GM12864 (cell line): ENCODE measurements at regions not wholly inside any gene's neighbourhood (a gene's known extent, or its start where the extent isn't known, plus 50 kb on each side); places are given as distances from the start of the nearest gene placed in this dataset.

Experiments used
- DNase-seq: peaks from one replicate; pipeline ENCODE4 v3.0.0-alpha.2; 2011; ENCODE audit warnings: low read depth
- H3K4me3 ChIP-seq: 2 replicates; pipeline ENCODE4 v1.5.1; 2011; ENCODE audit warnings: mild to moderate bottlenecking, low read depth, low read length, control low read depth
- TF ChIP-seq, protein P1 (sequence below): IDR thresholded peaks from 2 replicates; pipeline ENCODE4 v1.5.1; 2011; ENCODE audit warnings: low read depth, mild to moderate bottlenecking, moderate library complexity, low read length, control low read depth, inconsistent platforms; ENCODE audit errors: missing control alignments

DNA sequence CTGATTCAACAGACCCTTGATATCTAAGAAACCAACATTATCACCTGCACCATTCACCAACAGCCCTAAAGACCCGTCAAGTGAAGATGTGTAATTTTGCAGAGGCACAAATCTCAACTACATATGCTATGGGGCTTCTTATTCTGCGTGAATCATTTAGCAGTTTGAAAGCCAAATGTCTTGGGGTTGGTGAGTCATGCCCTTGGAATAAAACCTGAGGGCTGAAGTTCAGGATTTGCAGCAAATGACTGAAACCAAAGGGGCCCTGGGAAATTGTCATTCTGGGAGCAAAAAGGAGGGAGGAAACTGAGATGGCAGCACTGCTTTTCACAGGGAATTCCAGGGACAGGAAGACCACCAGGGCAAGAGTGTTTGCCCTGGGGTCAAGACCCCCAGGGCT, 79.2 kb upstream of the TNR start:
- no peak for DNase-seq
- TF ChIP-seq, protein P1, sequence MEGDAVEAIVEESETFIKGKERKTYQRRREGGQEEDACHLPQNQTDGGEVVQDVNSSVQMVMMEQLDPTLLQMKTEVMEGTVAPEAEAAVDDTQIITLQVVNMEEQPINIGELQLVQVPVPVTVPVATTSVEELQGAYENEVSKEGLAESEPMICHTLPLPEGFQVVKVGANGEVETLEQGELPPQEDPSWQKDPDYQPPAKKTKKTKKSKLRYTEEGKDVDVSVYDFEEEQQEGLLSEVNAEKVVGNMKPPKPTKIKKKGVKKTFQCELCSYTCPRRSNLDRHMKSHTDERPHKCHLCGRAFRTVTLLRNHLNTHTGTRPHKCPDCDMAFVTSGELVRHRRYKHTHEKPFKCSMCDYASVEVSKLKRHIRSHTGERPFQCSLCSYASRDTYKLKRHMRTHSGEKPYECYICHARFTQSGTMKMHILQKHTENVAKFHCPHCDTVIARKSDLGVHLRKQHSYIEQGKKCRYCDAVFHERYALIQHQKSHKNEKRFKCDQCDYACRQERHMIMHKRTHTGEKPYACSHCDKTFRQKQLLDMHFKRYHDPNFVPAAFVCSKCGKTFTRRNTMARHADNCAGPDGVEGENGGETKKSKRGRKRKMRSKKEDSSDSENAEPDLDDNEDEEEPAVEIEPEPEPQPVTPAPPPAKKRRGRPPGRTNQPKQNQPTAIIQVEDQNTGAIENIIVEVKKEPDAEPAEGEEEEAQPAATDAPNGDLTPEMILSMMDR: no peak
- no peak overlapping the region for H3K4me3 ChIP-seq

DNA sequence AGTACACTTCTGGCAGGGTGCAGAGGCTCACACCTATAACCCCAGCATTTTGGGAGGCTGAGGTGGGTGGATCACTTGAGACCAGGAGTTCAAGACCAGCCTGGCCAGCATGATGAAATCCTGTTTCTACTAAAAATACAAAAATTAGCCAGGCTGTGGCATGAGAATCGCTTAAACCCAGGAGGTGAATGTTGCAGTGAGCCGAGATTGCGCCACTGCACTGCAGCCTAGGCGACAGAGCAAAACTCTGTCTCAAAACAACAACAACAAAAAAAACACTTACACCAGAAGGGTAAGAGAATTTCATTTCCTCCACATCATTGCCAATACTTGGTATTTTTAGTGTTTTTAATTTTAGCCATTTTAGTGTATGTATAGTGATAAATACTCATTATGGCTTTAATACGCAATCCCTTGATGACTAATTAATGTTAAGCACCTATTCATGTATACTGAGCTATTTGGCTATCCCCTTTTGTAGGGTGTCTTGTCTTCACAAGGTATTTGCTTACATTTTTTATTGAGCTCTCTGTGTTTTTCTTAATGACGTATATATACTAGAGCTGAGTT, 77.1 kb upstream of the TNR start:
- no peak overlapping the region for H3K4me3 ChIP-seq
- DNase-seq: no peak
- TF ChIP-seq, protein P1: no peak

DNA sequence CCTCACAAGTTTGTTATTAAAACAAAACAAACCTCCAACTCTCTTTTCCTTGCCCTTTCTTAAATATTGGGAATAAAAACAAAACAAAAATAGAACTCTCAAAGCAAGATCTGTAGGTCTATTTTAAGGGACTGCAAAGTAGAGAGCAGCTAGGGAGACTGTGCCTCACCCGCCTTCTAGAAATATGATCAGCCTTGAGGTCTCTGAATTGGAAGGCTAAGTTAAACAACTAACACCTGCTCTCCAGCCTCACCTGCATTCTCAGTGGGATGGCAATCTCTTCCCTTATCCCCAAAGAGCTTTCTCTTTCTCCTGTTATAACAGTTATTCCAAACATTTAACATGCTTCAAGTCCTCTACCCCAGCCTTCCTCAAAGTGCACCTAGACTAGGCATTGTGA, 75.5 kb upstream of the TNR start:
- H3K4me3 ChIP-seq: no peak overlapping the region
- DNase-seq: no peak
- TF ChIP-seq, protein P1: no peak

DNA sequence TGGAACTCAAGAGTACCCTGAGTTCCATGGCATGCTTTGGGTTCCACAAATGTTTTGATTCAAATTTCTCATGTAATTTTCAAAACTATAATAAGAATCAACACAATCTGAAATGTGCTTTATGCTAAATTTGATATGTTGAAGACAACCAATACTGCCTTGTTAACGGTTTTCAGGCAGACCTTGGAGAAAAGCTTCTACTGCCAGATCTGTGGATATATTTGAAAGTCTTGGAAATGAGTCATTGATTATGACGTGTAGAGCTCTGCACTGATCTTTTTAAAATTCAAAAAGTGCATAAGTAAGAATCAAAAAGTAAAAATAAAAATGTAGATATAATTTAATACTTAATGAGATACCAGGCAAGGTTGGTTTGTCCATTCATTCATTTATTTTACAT, 74.0 kb upstream of the TNR start:
- TF ChIP-seq, protein P1: no peak
- DNase-seq: no peak
- no peak overlapping the region for H3K4me3 ChIP-seq

DNA sequence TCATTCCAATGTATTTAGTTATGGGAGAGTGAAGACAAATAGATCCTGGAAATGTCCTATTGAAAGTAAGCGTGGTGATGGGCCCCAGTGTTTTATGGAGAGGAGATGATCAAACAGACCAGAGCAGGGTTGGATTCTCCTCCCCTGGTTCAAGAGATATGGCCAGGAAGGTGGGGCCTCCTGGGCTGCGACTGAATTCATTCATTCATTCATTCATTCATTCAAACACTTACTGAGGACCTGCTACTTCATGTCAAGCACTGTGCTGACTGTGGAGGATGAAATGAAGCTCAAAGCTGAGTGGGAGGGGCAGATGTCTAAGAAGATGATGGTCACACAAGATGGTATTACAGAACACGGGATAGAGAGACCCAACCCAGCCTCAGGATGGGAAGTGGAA, 71.5 kb upstream of the TNR start:
- no peak for DNase-seq
- no peak overlapping the region for H3K4me3 ChIP-seq
- TF ChIP-seq, protein P1: no peak

DNA sequence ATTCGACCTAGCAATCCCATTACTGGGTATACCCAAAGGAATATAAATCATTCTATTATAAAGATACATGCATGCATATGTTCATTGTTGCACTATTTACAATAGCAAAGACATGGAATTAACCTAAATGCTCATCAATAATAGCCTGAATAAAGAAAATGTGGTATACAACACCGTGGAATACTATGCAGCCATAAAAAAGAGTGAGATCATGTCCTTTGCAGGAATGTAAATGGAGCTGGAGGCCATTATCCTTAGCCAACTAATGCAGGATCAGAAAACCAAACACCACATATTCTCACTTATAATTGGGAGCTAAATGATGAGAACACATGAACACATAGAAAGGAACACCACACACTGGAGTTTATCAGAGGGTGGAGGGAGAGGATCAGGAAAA, 69.5 kb upstream of the TNR start:
- no peak for DNase-seq
- no peak overlapping the region for H3K4me3 ChIP-seq
- TF ChIP-seq, protein P1: no peak

DNA sequence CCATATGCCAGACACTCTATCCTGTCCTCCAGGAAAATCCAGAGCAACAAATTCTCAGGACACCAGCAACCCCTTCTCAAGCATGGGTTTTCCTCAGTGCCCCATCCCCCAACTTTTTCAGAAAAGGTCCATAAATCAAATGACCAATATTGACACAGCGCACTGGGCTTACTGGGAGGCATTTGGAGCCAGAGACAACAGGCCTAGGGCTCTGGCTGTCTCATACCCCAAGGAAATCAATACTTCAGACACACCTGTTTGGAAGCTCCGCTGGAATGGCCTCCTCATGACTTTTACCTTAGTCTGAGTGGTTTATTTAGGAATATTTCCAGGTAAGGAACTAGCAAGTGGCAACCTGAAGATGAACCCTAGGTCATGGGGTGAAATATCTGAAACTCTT, 66.9 kb upstream of the TNR start:
- no peak overlapping the region for H3K4me3 ChIP-seq
- TF ChIP-seq, protein P1: no peak
- DNase-seq: no peak
